ENCODE measurements at regions not wholly inside any gene's neighbourhood (a gene's known extent, or its start where the extent isn't known, plus 50 kb on each side); places are given as distances from the start of the nearest gene placed in this dataset.

DNA sequence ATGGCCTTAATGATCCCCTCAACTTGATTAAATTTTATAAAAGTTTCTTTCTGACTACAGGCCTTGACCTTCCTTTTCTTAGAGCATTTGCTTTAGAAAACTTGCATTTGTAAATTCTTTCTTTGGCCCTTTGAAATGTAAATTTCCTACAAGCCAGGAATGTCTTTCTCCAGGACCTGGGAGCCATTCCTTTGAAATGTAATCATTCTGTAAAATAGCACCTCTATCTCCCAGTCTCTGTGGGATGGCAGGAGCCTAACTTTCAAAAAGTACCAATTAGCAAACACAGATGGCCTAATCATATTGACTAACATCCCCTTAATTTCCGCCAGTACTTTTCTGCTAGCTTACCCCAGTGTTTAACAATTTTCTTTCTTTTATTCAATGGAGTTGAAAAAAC is 1394.2 kb upstream of the ATXN8OS start:
- TF ChIP-seq, protein P1, sequence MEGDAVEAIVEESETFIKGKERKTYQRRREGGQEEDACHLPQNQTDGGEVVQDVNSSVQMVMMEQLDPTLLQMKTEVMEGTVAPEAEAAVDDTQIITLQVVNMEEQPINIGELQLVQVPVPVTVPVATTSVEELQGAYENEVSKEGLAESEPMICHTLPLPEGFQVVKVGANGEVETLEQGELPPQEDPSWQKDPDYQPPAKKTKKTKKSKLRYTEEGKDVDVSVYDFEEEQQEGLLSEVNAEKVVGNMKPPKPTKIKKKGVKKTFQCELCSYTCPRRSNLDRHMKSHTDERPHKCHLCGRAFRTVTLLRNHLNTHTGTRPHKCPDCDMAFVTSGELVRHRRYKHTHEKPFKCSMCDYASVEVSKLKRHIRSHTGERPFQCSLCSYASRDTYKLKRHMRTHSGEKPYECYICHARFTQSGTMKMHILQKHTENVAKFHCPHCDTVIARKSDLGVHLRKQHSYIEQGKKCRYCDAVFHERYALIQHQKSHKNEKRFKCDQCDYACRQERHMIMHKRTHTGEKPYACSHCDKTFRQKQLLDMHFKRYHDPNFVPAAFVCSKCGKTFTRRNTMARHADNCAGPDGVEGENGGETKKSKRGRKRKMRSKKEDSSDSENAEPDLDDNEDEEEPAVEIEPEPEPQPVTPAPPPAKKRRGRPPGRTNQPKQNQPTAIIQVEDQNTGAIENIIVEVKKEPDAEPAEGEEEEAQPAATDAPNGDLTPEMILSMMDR (optimal IDR thresholded peaks at IDR 0.05 in 1 of 3, IDR thresholded peaks at IDR 0.05 in 1 of 3, conservative IDR thresholded peaks at IDR 0.05 in 1 of 3; ENCODE audit: extremely low read depth in 1 of 3, insufficient read depth in 2 of 3, low read length in 3 of 3): no peak
- no peak for TF ChIP-seq EZH2 (IDR thresholded peaks at IDR 0.05; ENCODE audit: low read length)

All from keratinocyte (primary cell).